CD4-positive, alpha-beta T cell treated with Interleukin-1 beta for 1 hour (primary cell): ENCODE measurements at regions not wholly inside any gene's neighbourhood (a gene's known extent, or its start where the extent isn't known, plus 50 kb on each side); places are given as distances from the start of the nearest gene placed in this dataset.

Experiments used
- DNase-seq, 2 donors: peaks; one replicate each; pipeline ENCODE4 v3.0.0-alpha.2; 2020 to 2022

GRCh38 chrX:41973208-41973607 lies 49.9 kb upstream of the CASK start:
- DNase-seq, result no peak
